ENCODE measurements at regions not wholly inside any gene's neighbourhood (a gene's known extent, or its start where the extent isn't known, plus 50 kb on each side); places are given as distances from the start of the nearest gene placed in this dataset.

DNA sequence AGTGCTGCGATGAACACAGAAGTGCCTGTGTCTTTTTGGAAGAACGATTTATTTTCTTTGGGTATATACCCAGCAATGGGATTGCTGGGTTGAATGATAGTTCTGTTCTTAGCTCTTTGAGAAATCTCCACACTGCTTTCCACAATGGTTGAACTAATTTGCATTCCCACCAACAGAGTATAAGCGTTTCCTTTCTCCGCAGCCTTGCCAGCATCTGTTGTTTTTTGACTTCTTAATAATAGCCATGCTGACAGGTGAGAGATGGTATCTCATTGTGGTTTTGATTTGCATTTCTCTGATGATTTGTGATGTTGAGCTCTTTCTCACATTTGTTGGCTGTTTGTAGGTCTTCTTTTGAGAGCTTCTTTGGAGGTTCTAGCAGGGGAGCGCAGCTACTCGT is 134.6 kb downstream of the TENT4A start:
- Histone ChIP-seq H2BK5ac (ENCODE audit: insufficient read length, low read length) (no peak overlapping the region), H3K23ac (ENCODE audit: insufficient read length, low read depth, low read length) (no peak overlapping the region), H2AK5ac (ENCODE audit: insufficient read length, low read length) (no peak overlapping the region), H3K9me3 (ENCODE audit: control insufficient read depth, low read depth, low read length) (peaks cover 21% of the 10 kb centered on the region), H4K5ac (ENCODE audit: insufficient read length, low read depth, low read length) (no peak overlapping the region), H4K91ac (ENCODE audit: insufficient read length, low read depth, low read length) (no peak overlapping the region), H2BK12ac (ENCODE audit: insufficient read length, low read depth, low read length) (no peak overlapping the region), H4K20me1 (ENCODE audit: control insufficient read depth, insufficient read depth, insufficient read length) (no peaks in the 10 kb centered on the region), H3K4me1 (ENCODE audit: insufficient read depth, low read length) (no peaks in the 10 kb centered on the region), H3K9ac (ENCODE audit: extremely low read depth, insufficient read length, low read length) (no peak overlapping the region), H2BK20ac (ENCODE audit: low read depth, low read length, poor library complexity, severe bottlenecking) (no peak overlapping the region), H3K56ac (ENCODE audit: insufficient read length, low read depth, low read length) (no peak overlapping the region), H3K14ac (ENCODE audit: insufficient read depth, low read length) (no peak overlapping the region), H3K23me2 (ENCODE audit: insufficient read length, low read depth, low read length, poor library complexity, severe bottlenecking) (no peaks in the 10 kb centered on the region), H3K27me3 (ENCODE audit: insufficient read depth, low read length) (no peaks in the 10 kb centered on the region), H2BK120ac (ENCODE audit: low read depth, low read length, poor library complexity, severe bottlenecking) (no peak overlapping the region), H3K18ac (ENCODE audit: insufficient read length, low read depth, low read length) (no peak overlapping the region), H3K79me2 (ENCODE audit: insufficient read depth, low read length) (no peaks in the 10 kb centered on the region), H2AFZ (ENCODE audit: low read length) (no peak overlapping the region), H3T11ph (ENCODE audit: low read length) (no peak overlapping the region), H3K4me2 (ENCODE audit: insufficient read depth, insufficient read length, low read length) (no peak overlapping the region), H3K4ac (ENCODE audit: low read depth, low read length) (no peak overlapping the region), H3K27ac (ENCODE audit: insufficient read length, low read depth, low read length) (no peak overlapping the region), H2BK15ac (ENCODE audit: low read depth, low read length) (no peak overlapping the region), H4K8ac (replicated peaks; ENCODE audit: insufficient read length, low read depth, low read length) (no peak overlapping the region), H3K79me1 (ENCODE audit: insufficient read depth, low read depth, low read length, poor library complexity, severe bottlenecking) (no peaks in the 10 kb centered on the region)
- WGBS (ENCODE audit: extremely low coverage, insufficient read length, low lambda C conversion rate), result no CpG with 5 or more reads among the region's 6 CpGs
- Mint-ChIP-seq H3K4me3 (no peak overlapping the region), H3K4me1 (peaks cover 12 to 17% of the 10 kb centered on the region in 2 experiments), H3K27ac (peak overlapping the region in 1 of 3 experiments; percentile 28; a peak in 2 of 7 replicates), H3K27me3 (ENCODE audit: low read depth) (peaks cover 13% of the 10 kb centered on the region), H3K9me3 (peaks cover 16 to 21% of the 10 kb centered on the region in 2 experiments), H3K36me3 (ENCODE audit: insufficient read depth in 1 of 3, low read depth in 3 of 3) (peaks cover 5 to 23% (median 11%) of the 10 kb centered on the region in 3 experiments; a peak in 6 of 7 replicates)
- TF ChIP-seq, protein P1, sequence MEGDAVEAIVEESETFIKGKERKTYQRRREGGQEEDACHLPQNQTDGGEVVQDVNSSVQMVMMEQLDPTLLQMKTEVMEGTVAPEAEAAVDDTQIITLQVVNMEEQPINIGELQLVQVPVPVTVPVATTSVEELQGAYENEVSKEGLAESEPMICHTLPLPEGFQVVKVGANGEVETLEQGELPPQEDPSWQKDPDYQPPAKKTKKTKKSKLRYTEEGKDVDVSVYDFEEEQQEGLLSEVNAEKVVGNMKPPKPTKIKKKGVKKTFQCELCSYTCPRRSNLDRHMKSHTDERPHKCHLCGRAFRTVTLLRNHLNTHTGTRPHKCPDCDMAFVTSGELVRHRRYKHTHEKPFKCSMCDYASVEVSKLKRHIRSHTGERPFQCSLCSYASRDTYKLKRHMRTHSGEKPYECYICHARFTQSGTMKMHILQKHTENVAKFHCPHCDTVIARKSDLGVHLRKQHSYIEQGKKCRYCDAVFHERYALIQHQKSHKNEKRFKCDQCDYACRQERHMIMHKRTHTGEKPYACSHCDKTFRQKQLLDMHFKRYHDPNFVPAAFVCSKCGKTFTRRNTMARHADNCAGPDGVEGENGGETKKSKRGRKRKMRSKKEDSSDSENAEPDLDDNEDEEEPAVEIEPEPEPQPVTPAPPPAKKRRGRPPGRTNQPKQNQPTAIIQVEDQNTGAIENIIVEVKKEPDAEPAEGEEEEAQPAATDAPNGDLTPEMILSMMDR (conservative IDR thresholded peaks at IDR 0.05), result no peak
- no peak for DNase-seq

Data from H9 (cell line).